Panc1 (cell line): ENCODE measurements at regions not wholly inside any gene's neighbourhood (a gene's known extent, or its start where the extent isn't known, plus 50 kb on each side); places are given as distances from the start of the nearest gene placed in this dataset.

Experiments used
- CTCF ChIP-seq: fragments of 450-650 bp; IDR thresholded peaks from 2 replicates; pipeline ENCODE4 v1.5.1; 2017; ENCODE audit warnings: mild to moderate bottlenecking
- POLR2AphosphoS5 ChIP-seq: IDR thresholded peaks from 2 replicates; pipeline ENCODE4 v1.6.1; 2012; ENCODE audit warnings: mild to moderate bottlenecking, low read depth, low read length, moderate library complexity
- SIN3A ChIP-seq: IDR thresholded peaks from 2 replicates; pipeline ENCODE4 v1.6.1; 2012; ENCODE audit warnings: low read depth, mild to moderate bottlenecking, low read length, moderate library complexity, borderline replicate concordance; ENCODE audit not compliant: insufficient read depth

GRCh38 chr10:61337741-61338140 lies 115.4 kb downstream of the TMEM26 start:
- TF ChIP-seq POLR2AphosphoS5 (no peak), CTCF (no peak), SIN3A (no peak)
